ENCODE measurements at regions not wholly inside any gene's neighbourhood (a gene's known extent, or its start where the extent isn't known, plus 50 kb on each side); places are given as distances from the start of the nearest gene placed in this dataset.
"Not testable (repeated sequence)": the region's sequence is repeated elsewhere in the genome, so short reads cannot be mapped to it uniquely, and the experiment has no call there.

DNA sequence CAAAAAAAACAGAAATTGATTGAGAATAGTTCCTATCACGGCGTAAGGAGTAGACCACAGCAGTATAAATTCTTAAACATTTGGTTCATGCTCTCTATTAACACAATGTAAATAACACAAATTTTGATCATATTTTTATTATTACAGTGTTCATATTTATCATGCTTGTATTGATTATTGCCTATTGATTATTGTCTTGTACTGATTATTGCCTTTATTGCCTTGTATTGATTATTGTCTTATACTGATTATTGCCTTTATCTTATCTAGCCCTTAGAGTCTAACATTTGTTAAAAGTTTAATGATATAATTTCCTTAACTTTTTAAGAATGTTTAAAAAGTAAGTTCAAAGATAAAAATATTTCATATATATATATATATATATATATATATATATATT lies 460.7 kb downstream of the KCNT2 start:
- no peak for DNase-seq
- H3K9me3 ChIP-seq, result no peaks in the 10 kb centered on the region
- H3K27me3 ChIP-seq, result no peaks in the 10 kb centered on the region
- WGBS, 2 donors, result 93 to 96% methylated on average over 2 of the region's 2 CpGs
- no peak overlapping the region for H3K27ac ChIP-seq
- no peaks in the 10 kb centered on the region for H3K36me3 ChIP-seq
- no peaks in the 10 kb centered on the region for H3K4me1 ChIP-seq
- H3K4me3 ChIP-seq (replicated peaks in 1 of 3), result no peak overlapping the region
- TF ChIP-seq, protein P1, sequence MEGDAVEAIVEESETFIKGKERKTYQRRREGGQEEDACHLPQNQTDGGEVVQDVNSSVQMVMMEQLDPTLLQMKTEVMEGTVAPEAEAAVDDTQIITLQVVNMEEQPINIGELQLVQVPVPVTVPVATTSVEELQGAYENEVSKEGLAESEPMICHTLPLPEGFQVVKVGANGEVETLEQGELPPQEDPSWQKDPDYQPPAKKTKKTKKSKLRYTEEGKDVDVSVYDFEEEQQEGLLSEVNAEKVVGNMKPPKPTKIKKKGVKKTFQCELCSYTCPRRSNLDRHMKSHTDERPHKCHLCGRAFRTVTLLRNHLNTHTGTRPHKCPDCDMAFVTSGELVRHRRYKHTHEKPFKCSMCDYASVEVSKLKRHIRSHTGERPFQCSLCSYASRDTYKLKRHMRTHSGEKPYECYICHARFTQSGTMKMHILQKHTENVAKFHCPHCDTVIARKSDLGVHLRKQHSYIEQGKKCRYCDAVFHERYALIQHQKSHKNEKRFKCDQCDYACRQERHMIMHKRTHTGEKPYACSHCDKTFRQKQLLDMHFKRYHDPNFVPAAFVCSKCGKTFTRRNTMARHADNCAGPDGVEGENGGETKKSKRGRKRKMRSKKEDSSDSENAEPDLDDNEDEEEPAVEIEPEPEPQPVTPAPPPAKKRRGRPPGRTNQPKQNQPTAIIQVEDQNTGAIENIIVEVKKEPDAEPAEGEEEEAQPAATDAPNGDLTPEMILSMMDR (IDR thresholded peaks at IDR 0.05), result no peak
- no peak for TF ChIP-seq POLR2A (IDR thresholded peaks at IDR 0.05)
- intact Hi-C loops (cut with DNase I), result no loop called here

DNA sequence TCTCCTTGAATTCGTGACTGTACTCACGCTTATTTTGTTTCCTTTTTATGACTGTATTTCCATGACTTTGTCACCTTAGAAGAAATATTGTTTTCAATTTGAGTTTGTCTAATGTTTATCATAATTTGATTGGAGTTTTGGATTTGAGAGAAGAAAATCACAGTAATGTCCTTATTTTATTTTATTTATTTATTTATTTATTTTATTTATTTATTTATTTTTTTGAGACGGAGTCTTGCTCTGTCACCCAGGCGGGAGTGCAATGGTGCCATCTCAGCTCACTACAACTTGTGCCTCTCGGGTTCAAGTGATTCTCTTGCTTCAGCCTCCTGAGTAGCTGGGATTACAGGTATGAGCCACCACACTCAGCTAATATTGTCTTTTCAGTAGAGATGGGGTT lies 463.1 kb downstream of the KCNT2 start:
- H3K4me3 ChIP-seq (replicated peaks in 1 of 3); H3K36me3 ChIP-seq; H3K27me3 ChIP-seq; DNase-seq; H3K9me3 ChIP-seq; H3K4me1 ChIP-seq; H3K27ac ChIP-seq; intact Hi-C loops (cut with DNase I): not testable (repeated sequence)
- WGBS, 2 donors, result 95 to 98% methylated on average over 5 of the region's 5 CpGs

GRCh38 chr1:196144588-196144987 lies 463.7 kb downstream of the KCNT2 start:
- Histone ChIP-seq H3K27ac (no peak overlapping the region), H3K36me3 (no peaks in the 10 kb centered on the region), H3K4me1 (peaks cover 0 to 5% of the 10 kb centered on the region in 2 donors), H3K9me3 (no peaks in the 10 kb centered on the region), H3K27me3 (no peaks in the 10 kb centered on the region), H3K4me3 (replicated peaks in 1 of 3) (no peak overlapping the region)
- no peak for DNase-seq
- TF ChIP-seq, protein P1 (IDR thresholded peaks at IDR 0.05), result no peak
- no peak for TF ChIP-seq POLR2A (IDR thresholded peaks at IDR 0.05)
- intact Hi-C loops (cut with DNase I), result no loop called here
- WGBS, 2 donors, result 93 to 94% methylated on average over 1 of the region's 1 CpG

DNA sequence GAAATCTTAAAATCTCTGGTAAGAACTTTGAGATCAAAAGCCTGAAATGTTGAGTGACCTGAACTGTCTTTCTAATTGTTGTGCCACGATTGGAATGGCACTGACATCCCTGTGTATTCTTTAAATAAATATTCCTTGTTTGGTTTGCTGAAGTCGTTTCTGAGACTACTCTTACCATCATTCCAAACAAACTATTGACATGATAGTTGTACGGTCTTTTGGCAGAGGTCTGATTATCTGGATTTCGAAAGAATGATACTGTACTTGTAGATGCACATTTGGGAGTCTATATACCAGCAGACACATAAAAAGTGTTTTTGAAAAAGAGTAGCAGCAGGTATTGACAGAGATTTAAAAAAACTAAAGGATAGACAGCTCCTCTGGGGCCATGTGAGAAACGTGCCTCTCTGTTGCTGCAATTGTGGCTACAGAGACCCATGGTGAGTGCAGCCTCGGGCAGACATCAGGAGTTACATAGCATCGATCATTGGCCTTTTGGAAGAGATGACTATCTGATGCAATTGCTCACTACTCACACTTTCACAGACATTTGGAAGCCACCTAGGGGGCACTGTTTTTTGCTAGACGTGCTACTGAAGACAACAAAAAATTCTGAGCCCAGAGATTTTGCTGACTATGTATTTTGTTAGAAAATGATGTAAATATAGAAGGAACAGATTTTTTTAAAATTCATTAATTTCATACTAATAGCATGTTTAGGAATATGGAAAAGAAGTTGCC lies 464.5 kb downstream of the KCNT2 start:
- Histone ChIP-seq H3K9me3 (no peaks in the 10 kb centered on the region), H3K4me3 (replicated peaks in 1 of 3) (no peak overlapping the region), H3K27me3 (no peaks in the 10 kb centered on the region), H3K4me1 (peaks cover 0 to 5% of the 10 kb centered on the region in 2 donors), H3K27ac (no peak overlapping the region), H3K36me3 (no peaks in the 10 kb centered on the region)
- 69 to 70% methylated on average over 8 of the region's 8 CpGs for WGBS, 2 donors
- TF ChIP-seq POLR2A (IDR thresholded peaks at IDR 0.05), result no peak
- TF ChIP-seq, protein P1 (IDR thresholded peaks at IDR 0.05), result no peak
- intact Hi-C loops (cut with DNase I), result no loop called here
- no peak for DNase-seq

DNA sequence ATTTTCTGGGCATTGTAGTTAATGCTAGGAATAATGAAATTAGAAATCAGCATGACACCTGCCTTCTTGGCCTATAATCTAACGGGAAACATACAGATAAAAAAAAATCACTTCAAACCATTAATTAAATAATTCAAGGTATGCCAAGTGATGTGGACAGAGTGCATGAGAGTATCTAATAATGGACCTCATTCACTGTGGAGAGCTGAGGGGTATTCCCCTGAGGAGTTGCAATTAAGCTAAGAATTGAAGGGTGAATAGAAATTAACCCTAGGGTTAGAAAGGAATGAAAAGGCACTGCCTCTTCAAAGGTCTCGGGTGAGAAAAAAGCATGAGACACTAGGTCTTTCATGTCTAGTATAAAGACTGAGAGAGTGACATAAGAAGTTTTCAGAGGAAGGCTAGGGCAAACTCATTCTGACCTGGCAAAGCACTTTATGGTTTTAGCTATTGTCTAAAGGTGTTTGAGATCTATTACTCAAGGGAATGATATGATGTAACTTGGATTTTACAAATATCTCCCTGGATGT lies 466.1 kb downstream of the KCNT2 start:
- TF ChIP-seq POLR2A (IDR thresholded peaks at IDR 0.05), result no peak
- TF ChIP-seq, protein P1 (IDR thresholded peaks at IDR 0.05), result no peak
- no peaks in the 10 kb centered on the region for H3K27me3 ChIP-seq
- H3K36me3 ChIP-seq, result no peaks in the 10 kb centered on the region
- no peaks in the 10 kb centered on the region for H3K9me3 ChIP-seq
- DNase-seq, result no peak
- WGBS, 2 donors, result 72 to 80% methylated on average over 2 of the region's 2 CpGs
- no peak overlapping the region for H3K4me3 ChIP-seq (replicated peaks in 1 of 3)
- H3K27ac ChIP-seq, result no peak overlapping the region
- intact Hi-C loops (cut with DNase I), result no loop called here
- H3K4me1 ChIP-seq, result peaks cover 0 to 5% of the 10 kb centered on the region in 2 donors

All from thyroid gland (tissue), 4 donors.